BE2C (cell line): ENCODE measurements at regions not wholly inside any gene's neighbourhood (a gene's known extent, or its start where the extent isn't known, plus 50 kb on each side); places are given as distances from the start of the nearest gene placed in this dataset.
A peak's percentile ranks its signal among the peaks of the same experiment; 100 is the strongest.

Experiments
- DNase-seq: peaks from one replicate; pipeline ENCODE4 v3.0.0-alpha.2; 2020
- H3K27me3 ChIP-seq: fragments of 250-450 bp; sonication (Bioruptor Pico); 2 replicates; pipeline ENCODE4 v1.5.1; 2020; ENCODE audit warnings: mild to moderate bottlenecking
- H3K36me3 ChIP-seq: fragments of 250-450 bp; sonication (Bioruptor Pico); 2 replicates; pipeline ENCODE4 v1.5.1; 2020; ENCODE audit warnings: mild to moderate bottlenecking
- H3K4me1 ChIP-seq: fragments of 250-450 bp; sonication (Bioruptor Pico); 2 replicates; pipeline ENCODE4 v1.5.1; 2020
- H3K4me3 ChIP-seq: 2 replicates; pipeline ENCODE4 v1.5.1; 2011; ENCODE audit warnings: low read depth, low read length
- H3K9me3 ChIP-seq: fragments of 250-450 bp; sonication (Bioruptor Pico); 2 replicates; pipeline ENCODE4 v1.5.1; 2020
- CTCF ChIP-seq: IDR thresholded peaks from 2 replicates; pipeline ENCODE4 v1.5.1; 2012; ENCODE audit warnings: mild to moderate bottlenecking, low read depth, low read length

GRCh38 chrX:149286940-149287349, 218.2 kb downstream of the IDS start:
- TF ChIP-seq CTCF = peak; percentile 52
- no peaks in the 10 kb centered on the region for H3K36me3 ChIP-seq
- H3K27me3 ChIP-seq = no peaks in the 10 kb centered on the region
- no peaks in the 10 kb centered on the region for H3K9me3 ChIP-seq
- DNase-seq = peak; percentile 4
- H3K4me1 ChIP-seq = no peaks in the 10 kb centered on the region
- H3K4me3 ChIP-seq = no peak overlapping the region

GRCh38 chrX:149284616-149285015, 220.5 kb downstream of the IDS start:
- H3K9me3 ChIP-seq = no peaks in the 10 kb centered on the region
- no peak for TF ChIP-seq CTCF
- DNase-seq = no peak
- no peaks in the 10 kb centered on the region for H3K4me1 ChIP-seq
- no peak overlapping the region for H3K4me3 ChIP-seq
- H3K36me3 ChIP-seq = no peaks in the 10 kb centered on the region
- H3K27me3 ChIP-seq = no peaks in the 10 kb centered on the region

DNA sequence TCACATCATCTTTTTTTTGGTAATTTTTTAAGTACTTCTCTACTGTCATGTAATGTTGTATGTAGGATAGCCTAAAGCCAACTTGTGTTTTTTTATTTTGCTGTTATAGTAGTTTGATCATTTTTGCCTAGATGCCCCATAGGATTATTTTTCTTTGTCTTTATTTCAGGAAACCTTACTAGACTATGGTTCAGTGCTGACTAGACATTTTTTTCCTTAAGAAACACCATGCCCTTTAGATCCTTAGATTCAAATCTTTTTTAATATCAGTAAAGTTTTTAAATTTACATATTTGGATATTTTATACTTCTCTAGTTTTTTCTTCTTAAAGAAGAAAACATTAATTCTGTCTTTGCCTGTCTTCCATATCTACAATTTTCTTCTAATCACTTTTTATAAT, 221.3 kb downstream of the IDS start:
- Histone ChIP-seq H3K27me3 (no peaks in the 10 kb centered on the region), H3K36me3 (no peaks in the 10 kb centered on the region), H3K4me3 (no peak overlapping the region), H3K4me1 (no peaks in the 10 kb centered on the region), H3K9me3 (no peaks in the 10 kb centered on the region)
- no peak for TF ChIP-seq CTCF
- DNase-seq = no peak

DNA sequence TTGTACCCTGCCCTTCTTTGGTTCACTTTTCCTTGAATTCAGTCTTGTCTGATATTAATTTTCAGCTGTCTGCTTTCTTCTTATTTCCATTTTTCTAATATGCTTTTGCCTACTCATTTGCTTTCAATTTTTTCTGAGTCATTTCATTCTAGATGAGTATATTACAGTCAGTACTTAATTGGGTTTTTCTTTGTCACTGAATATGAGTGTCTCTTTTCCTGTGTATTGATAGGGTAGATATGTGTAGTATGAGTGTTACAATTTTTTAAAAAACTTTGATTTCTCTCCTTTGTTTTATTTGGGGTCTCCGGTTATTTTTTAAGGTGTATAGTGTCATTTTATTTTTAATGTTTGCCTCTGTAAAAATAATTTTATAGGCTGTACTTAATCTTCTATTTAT, 222.2 kb downstream of the IDS start:
- no peak for TF ChIP-seq CTCF
- no peaks in the 10 kb centered on the region for H3K36me3 ChIP-seq
- DNase-seq = no peak
- H3K4me1 ChIP-seq = no peaks in the 10 kb centered on the region
- H3K9me3 ChIP-seq = no peaks in the 10 kb centered on the region
- no peaks in the 10 kb centered on the region for H3K27me3 ChIP-seq
- H3K4me3 ChIP-seq = no peak overlapping the region

- no peak for TF ChIP-seq CTCF
- Histone ChIP-seq H3K4me1 (no peaks in the 10 kb centered on the region), H3K36me3 (no peaks in the 10 kb centered on the region), H3K9me3 (no peaks in the 10 kb centered on the region), H3K27me3 (no peaks in the 10 kb centered on the region), H3K4me3 (no peak overlapping the region)
- DNase-seq = no peak
Observed at GRCh38 chrX:149280011-149280410, 225.1 kb downstream of the IDS start.

DNA sequence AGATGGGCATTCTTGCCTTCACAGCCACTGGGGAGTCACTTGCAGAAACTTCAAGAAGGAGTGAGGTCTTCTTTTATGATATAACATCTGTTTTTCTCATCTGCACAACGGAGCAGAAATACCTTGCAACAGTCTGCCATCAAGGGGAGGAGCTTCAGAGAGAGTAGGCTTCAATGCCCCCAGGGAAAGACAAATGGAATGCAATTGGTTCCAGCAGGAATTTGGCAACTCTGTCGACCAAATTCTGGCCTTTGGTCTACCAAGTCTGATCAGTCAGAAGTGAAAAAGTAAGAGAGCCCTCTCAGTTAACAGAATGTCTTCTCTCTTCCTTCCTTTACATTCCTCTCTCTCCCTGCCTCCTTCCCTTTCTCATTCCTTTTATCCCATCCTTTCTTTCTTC, 229.3 kb downstream of the IDS start:
- H3K36me3 ChIP-seq = no peaks in the 10 kb centered on the region
- TF ChIP-seq CTCF = no peak
- no peak overlapping the region for H3K4me3 ChIP-seq
- no peaks in the 10 kb centered on the region for H3K4me1 ChIP-seq
- no peaks in the 10 kb centered on the region for H3K9me3 ChIP-seq
- no peaks in the 10 kb centered on the region for H3K27me3 ChIP-seq
- DNase-seq = no peak
